Right lobe of liver (tissue), 6 donors: ENCODE measurements at regions not wholly inside any gene's neighbourhood (a gene's known extent, or its start where the extent isn't known, plus 50 kb on each side); places are given as distances from the start of the nearest gene placed in this dataset.

Experiments used
- ATAC-seq, 4 donors: fragments of 200-7000 bp; cut with Tn5 transposase; one replicate each; pipeline ENCODE4 v1.9.1; 2020; ENCODE audit warnings: mild to moderate bottlenecking in 4 of 4, moderate library complexity in 4 of 4
- DNase-seq, 3 donors: peaks; one replicate each; pipeline ENCODE4 v3.0.0-alpha.2; 2020
- H3K27ac ChIP-seq, 3 donors: fragments of 200-600 bp; one replicate each; pipeline ENCODE4 v1.8.0; 2022
- H3K27me3 ChIP-seq, 2 donors: fragments of 200-600 bp; one replicate each; pipeline ENCODE4 v1.8.0; 2022
- H3K36me3 ChIP-seq, 4 donors: fragments of 200-600 bp; sonication (generic) in 1 of 4; one replicate each; pipeline versions ENCODE4 v1.5.1 to v1.8.0; 2017 to 2022; ENCODE audit warnings: control low read depth in 1 of 4
- H3K4me1 ChIP-seq, 4 donors: fragments of 200-600 bp; sonication (generic) in 1 of 4; one replicate each; pipeline versions ENCODE4 v1.5.1 to v1.8.0; 2017 to 2022; ENCODE audit warnings: control low read depth in 1 of 4
- H3K4me3 ChIP-seq, 3 donors: fragments of 200-600 bp; one replicate each; pipeline ENCODE4 v1.8.0; 2022
- H3K9me3 ChIP-seq, 4 donors: fragments of 200-600 bp; sonication (generic) in 1 of 4; one replicate each; pipeline versions ENCODE4 v1.5.1 to v1.8.0; 2017 to 2022; ENCODE audit warnings: control low read depth in 1 of 4
- POLR2A ChIP-seq: fragments of 450-650 bp; IDR thresholded peaks from one replicate; pipeline ENCODE4 v1.6.1; 2017; ENCODE audit warnings: antibody characterized with exemption, mild to moderate bottlenecking
- WGBS: methylation state at CpG from one replicate; pipeline ENCODE4 v1.1.6; 2018; ENCODE audit warnings: low coverage, low lambda C conversion rate; ENCODE audit not compliant: insufficient coverage; ENCODE audit errors: missing lambda C conversion rate; 5-methylcytosine and 5-hydroxymethylcytosine counted together
- intact Hi-C, 2 donors: fragments of 100-400 bp; cut with DNase I; formaldehyde crosslinking; loops; one replicate each; pipeline versions ENCODE4 v1.11.2 to v1.14.1; 2022
- TF ChIP-seq, protein P1 (sequence below), 4 donors: fragments of 200-600 bp in 3 of 4; fragments of 450-650 bp in 1 of 4; IDR thresholded peaks; one replicate each; pipeline versions ENCODE4 v1.5.1 to v1.8.0; 2016 to 2022; ENCODE audit warnings: antibody characterized with exemption in 4 of 4, mild to moderate bottlenecking in 2 of 4
- donor health status: DM: no; HTN: yes; CAD: no.
- donor health status: DM: no; HTN: no; CAD: no.
- donor health status: DM: no; HTN: no; CAD: no.
- donor health status: DM: no; HTN: yes; CAD: no.
- donor health status: DM: no; HTN: yes; CAD: no.

DNA sequence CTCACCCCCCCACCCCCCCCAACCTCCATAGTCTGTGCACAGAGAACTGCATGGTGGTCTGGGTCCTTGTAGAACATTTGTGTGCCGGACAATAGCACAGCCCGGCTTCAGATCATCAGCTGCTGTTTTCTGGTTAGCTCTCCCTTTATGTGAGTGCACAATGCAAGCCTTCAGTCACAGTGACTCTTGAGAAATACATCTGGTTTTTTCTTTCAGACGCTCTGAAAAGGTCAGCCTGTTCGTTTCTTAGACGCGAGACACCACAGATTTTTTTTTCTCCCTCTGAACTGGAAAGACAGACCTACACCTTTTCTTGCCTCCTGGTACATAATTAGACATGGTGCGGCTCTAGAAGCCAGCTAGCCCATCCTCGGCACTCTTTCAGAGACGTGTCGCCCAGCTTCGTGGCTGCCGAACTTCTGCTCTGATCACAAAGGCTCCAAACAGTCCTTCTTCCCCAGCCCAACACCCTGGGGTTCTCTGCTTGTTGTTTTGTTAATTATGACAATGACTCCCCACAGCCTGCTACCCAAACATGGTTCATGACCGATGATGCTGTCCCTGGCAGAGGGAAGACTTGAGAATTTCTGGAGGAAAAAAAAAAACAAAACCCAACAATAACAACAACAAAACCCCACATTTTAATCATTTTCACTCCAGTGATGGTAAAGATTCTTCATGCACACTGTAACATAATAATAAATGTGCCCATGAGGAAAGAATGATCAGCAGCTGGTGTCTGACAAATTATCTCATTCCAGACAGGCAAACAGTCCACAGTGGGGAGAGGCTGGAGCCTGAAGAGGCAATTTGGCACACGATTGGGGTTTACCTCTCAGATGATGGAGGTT is 241.4 kb upstream of the ZNF462 start:
- WGBS = 61% methylated on average over 14 of the region's 14 CpGs
- Histone ChIP-seq H3K36me3 (no peaks in the 10 kb centered on the region), H3K4me1 (no peaks in the 10 kb centered on the region), H3K4me3 (no peak overlapping the region), H3K9me3 (no peaks in the 10 kb centered on the region), H3K27ac (no peak overlapping the region), H3K27me3 (no peaks in the 10 kb centered on the region)
- ATAC-seq (no peak), DNase-seq (no peak)
- TF ChIP-seq POLR2A = no peak
- TF ChIP-seq, protein P1, sequence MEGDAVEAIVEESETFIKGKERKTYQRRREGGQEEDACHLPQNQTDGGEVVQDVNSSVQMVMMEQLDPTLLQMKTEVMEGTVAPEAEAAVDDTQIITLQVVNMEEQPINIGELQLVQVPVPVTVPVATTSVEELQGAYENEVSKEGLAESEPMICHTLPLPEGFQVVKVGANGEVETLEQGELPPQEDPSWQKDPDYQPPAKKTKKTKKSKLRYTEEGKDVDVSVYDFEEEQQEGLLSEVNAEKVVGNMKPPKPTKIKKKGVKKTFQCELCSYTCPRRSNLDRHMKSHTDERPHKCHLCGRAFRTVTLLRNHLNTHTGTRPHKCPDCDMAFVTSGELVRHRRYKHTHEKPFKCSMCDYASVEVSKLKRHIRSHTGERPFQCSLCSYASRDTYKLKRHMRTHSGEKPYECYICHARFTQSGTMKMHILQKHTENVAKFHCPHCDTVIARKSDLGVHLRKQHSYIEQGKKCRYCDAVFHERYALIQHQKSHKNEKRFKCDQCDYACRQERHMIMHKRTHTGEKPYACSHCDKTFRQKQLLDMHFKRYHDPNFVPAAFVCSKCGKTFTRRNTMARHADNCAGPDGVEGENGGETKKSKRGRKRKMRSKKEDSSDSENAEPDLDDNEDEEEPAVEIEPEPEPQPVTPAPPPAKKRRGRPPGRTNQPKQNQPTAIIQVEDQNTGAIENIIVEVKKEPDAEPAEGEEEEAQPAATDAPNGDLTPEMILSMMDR (IDR thresholded peaks at IDR 0.05) = no peak
- intact Hi-C loops = no loop called here

DNA sequence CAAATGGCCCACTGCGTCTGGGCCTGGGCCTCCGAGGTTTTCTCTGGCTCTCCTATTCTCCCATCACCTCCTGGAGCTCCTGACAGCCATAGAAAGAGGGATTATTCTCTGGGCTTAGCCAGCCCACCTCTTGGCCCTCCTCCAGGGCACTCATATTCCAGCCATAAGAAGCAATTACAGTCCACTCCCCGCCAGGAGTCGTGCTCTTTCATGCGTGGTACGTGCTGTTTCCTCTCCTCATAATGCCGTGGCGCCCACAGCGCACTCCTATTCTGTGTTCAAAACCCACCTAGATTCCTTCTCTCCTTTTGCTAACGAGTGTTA is 240.8 kb upstream of the ZNF462 start:
- WGBS = 82% methylated on average over 7 of the region's 10 CpGs
- Histone ChIP-seq H3K36me3 (no peaks in the 10 kb centered on the region), H3K4me3 (no peak overlapping the region), H3K9me3 (no peaks in the 10 kb centered on the region), H3K27me3 (no peaks in the 10 kb centered on the region), H3K4me1 (no peaks in the 10 kb centered on the region), H3K27ac (no peak overlapping the region)
- no peak for DNase-seq
- ATAC-seq = no peak
- TF ChIP-seq, protein P1 (IDR thresholded peaks at IDR 0.05) = no peak
- TF ChIP-seq POLR2A = no peak
- intact Hi-C loops = no loop called here

DNA sequence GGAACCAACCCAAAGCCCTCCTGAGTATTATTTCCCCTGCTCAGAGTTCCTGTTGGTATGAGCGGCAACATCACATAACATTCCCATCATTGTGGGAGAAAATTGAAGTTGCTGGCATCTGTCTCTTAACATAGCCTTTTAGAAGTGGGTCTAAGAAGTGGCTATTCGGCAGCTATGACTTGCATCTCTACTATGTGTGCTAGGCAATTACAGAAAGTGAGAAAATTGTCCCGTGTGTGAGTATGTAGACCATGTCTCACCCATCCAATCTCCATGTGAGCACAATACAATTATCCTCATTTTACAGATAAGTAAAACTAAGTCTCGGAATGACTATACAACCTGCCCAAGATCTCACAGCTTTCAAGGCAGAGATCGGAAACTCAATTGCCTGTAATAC is 239.4 kb upstream of the ZNF462 start:
- WGBS = 87% methylated on average over 5 of the region's 5 CpGs
- Histone ChIP-seq H3K4me1 (no peaks in the 10 kb centered on the region), H3K27me3 (no peaks in the 10 kb centered on the region), H3K36me3 (no peaks in the 10 kb centered on the region), H3K9me3 (no peaks in the 10 kb centered on the region), H3K27ac (no peak overlapping the region), H3K4me3 (no peak overlapping the region)
- DNase-seq (no peak), ATAC-seq (no peak)
- TF ChIP-seq POLR2A = no peak
- TF ChIP-seq, protein P1 (IDR thresholded peaks at IDR 0.05) = no peak
- intact Hi-C loops = no loop called here

DNA sequence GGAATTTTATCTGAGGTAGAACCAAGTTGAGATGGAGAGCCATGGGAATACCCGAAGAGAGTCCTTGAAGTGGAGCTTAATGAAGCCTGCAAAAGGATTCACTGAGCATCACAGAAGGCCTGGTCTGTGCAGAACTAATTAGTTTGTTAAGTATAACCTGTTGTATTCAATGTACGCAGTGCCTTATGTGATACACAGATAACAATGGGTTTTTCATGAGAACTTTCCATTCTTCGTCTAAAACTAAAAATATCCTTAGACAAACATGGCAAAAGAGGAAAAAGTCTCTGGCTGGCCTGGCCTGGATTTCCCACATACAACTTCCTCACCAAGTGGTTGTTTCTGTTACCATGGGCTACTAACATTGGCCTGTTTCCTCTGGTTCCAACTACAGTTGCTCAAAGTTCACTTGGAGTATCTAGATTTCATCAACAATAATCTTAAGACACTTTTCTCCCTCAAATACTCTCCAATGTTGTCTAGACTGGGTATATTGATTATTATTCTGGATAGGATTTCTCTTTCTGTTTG is 237.6 kb upstream of the ZNF462 start:
- TF ChIP-seq, protein P1 (IDR thresholded peaks at IDR 0.05) = no peak
- TF ChIP-seq POLR2A = no peak
- Histone ChIP-seq H3K27ac (no peak overlapping the region), H3K36me3 (no peaks in the 10 kb centered on the region), H3K27me3 (no peaks in the 10 kb centered on the region), H3K9me3 (no peaks in the 10 kb centered on the region), H3K4me1 (no peaks in the 10 kb centered on the region), H3K4me3 (no peak overlapping the region)
- intact Hi-C loops = no loop called here
- no peak for ATAC-seq
- WGBS = 71% methylated on average over 3 of the region's 3 CpGs
- no peak for DNase-seq
